ENCODE measurements at regions not wholly inside any gene's neighbourhood (a gene's known extent, or its start where the extent isn't known, plus 50 kb on each side); places are given as distances from the start of the nearest gene placed in this dataset.

- no peak overlapping the region for H3K4me3 ChIP-seq (replicated peaks in 1 of 2; ENCODE audit: low read depth in 2 of 2, low read length in 2 of 2)
- TF ChIP-seq CTCF (IDR thresholded peaks at IDR 0.05; ENCODE audit: low read depth, low read length): no peak
- no peak for DNase-seq (ENCODE audit: low read depth in 2 of 2)
Observed at GRCh38 chr14:62558451-62558850, 486.8 kb downstream of the KCNH5 start.

GRCh38 chr14:62585247-62585646 is 460.0 kb downstream of the KCNH5 start:
- no peak overlapping the region for H3K4me3 ChIP-seq (replicated peaks in 1 of 2; ENCODE audit: low read depth in 2 of 2, low read length in 2 of 2)
- TF ChIP-seq CTCF (IDR thresholded peaks at IDR 0.05; ENCODE audit: low read depth, low read length): no peak
- DNase-seq (ENCODE audit: low read depth in 2 of 2): no peak

GRCh38 chr14:62592877-62593276 is 452.4 kb downstream of the KCNH5 start:
- DNase-seq (ENCODE audit: low read depth in 2 of 2): peak; percentile 1 to 41
- H3K4me3 ChIP-seq (replicated peaks in 1 of 2; ENCODE audit: low read depth in 2 of 2, low read length in 2 of 2): no peak overlapping the region
- no peak for TF ChIP-seq CTCF (IDR thresholded peaks at IDR 0.05; ENCODE audit: low read depth, low read length)

GRCh38 chr14:62597143-62597542 is 448.1 kb downstream of the KCNH5 start:
- no peak overlapping the region for H3K4me3 ChIP-seq (replicated peaks in 1 of 2; ENCODE audit: low read depth in 2 of 2, low read length in 2 of 2)
- no peak for TF ChIP-seq CTCF (IDR thresholded peaks at IDR 0.05; ENCODE audit: low read depth, low read length)
- no peak for DNase-seq (ENCODE audit: low read depth in 2 of 2)

GRCh38 chr14:62599616-62600385 is 445.5 kb downstream of the KCNH5 start:
- TF ChIP-seq CTCF (IDR thresholded peaks at IDR 0.05; ENCODE audit: low read depth, low read length): no peak
- H3K4me3 ChIP-seq (replicated peaks in 1 of 2; ENCODE audit: low read depth in 2 of 2, low read length in 2 of 2): no peak overlapping the region
- DNase-seq (ENCODE audit: low read depth in 2 of 2): no peak

GRCh38 chr14:62602712-62603111 is 442.5 kb downstream of the KCNH5 start:
- no peak for DNase-seq (ENCODE audit: low read depth in 2 of 2)
- no peak overlapping the region for H3K4me3 ChIP-seq (replicated peaks in 1 of 2; ENCODE audit: low read depth in 2 of 2, low read length in 2 of 2)
- no peak for TF ChIP-seq CTCF (IDR thresholded peaks at IDR 0.05; ENCODE audit: low read depth, low read length)

- no peak overlapping the region for H3K4me3 ChIP-seq (replicated peaks in 1 of 2; ENCODE audit: low read depth in 2 of 2, low read length in 2 of 2)
- DNase-seq (ENCODE audit: low read depth in 2 of 2): no peak
- TF ChIP-seq CTCF (IDR thresholded peaks at IDR 0.05; ENCODE audit: low read depth, low read length): no peak
Observed at GRCh38 chr14:62604524-62604923, 440.7 kb downstream of the KCNH5 start.

All from cardiac fibroblast (primary cell).